HG03460 (cell line): ENCODE measurements at regions not wholly inside any gene's neighbourhood (a gene's known extent, or its start where the extent isn't known, plus 50 kb on each side); places are given as distances from the start of the nearest gene placed in this dataset.
A peak's percentile ranks its signal among the peaks of the same experiment; 100 is the strongest.
"Not testable (repeated sequence)": the region's sequence is repeated elsewhere in the genome, so short reads cannot be mapped to it uniquely, and the experiment has no call there.

Experiments used
- ATAC-seq: cut with Tn5 transposase; IDR thresholded peaks from one replicate; pipeline ENCODE4 v1.9.1; 2021; ENCODE audit not compliant: unreplicated experiment

GRCh38 chrX:117843749-117844148 lies 272.9 kb downstream of the KLHL13 start:
- ATAC-seq: no peak

DNA sequence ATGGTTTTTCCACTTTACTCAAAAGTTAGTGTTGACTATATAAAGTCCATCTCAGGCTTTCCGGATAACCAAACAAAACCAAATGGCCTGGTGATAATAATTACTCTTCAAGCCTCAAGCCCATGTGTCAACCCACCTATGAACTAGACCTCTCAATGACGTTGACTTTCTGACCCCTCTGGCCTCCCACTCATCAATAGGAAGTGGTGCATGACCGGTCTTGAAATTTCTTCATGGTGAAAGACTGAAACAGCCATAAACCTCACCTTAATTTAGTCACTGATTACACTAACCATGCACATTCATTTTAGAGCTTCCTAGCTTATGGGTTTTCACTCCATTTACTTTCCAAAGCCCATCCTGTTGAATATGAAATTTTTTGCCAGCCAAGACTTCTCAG lies 276.0 kb downstream of the KLHL13 start:
- no peak for ATAC-seq

GRCh38 chrX:117839544-117839943 lies 277.1 kb downstream of the KLHL13 start:
- ATAC-seq: no peak

GRCh38 chrX:117838581-117839331 lies 277.9 kb downstream of the KLHL13 start:
- ATAC-seq: no peak

DNA sequence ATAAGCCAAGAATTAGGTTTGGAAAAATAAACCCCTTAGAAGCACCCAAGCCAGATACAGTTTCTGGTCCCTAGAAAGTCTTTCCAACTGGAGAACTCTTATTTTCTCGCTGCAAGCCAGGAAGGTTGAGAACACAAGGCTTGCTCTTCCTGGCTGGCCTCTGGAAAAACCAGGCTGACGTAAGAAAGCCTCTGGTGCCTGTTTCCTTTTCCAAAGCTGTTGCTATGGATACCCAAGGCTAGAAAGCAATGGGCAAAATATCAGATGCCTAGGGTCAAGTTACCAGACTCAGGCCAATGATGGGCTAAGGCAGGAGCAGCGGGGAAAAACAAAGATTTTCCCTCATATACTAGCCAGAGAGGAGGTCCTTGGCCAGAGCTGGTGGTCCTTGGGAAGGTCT lies 281.6 kb downstream of the KLHL13 start:
- ATAC-seq: no peak

DNA sequence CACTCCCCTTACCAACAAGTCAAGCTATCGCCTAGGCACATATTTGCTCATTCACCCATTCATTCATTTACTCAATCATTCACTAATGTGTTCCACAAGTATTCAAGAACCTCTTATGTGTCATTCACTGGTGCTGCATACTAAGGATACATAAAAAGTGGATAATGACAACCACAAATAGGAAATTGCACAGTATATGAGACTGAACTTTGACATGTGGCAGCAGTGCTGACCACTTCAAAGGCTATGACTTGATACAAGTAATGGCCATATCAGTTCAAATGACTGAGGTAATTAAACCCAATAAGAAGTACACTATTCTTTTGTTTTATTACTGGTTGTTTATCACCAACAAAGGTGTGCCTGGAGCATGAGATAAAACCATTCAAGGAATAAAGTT lies 282.5 kb downstream of the KLHL13 start:
- ATAC-seq: no peak

DNA sequence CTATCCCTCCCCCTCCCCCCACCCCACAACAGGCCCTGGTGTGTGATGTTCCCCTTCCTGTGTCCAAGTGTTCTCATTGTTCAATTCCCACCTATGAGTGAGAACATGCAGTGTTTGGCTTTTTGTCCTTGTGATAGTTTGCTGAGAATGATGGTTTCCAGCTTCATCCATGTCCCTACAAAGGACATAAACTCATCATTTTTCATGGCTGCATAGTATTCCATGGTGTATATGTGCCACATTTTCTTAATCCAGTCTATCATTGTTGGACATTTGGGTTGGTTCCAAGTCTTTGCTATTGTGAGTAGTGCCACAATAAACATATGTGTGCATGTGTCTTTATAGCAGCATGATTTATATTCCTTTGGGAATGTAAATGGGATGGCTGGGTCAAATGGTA lies 295.1 kb downstream of the KLHL13 start:
- ATAC-seq: not testable (repeated sequence)

DNA sequence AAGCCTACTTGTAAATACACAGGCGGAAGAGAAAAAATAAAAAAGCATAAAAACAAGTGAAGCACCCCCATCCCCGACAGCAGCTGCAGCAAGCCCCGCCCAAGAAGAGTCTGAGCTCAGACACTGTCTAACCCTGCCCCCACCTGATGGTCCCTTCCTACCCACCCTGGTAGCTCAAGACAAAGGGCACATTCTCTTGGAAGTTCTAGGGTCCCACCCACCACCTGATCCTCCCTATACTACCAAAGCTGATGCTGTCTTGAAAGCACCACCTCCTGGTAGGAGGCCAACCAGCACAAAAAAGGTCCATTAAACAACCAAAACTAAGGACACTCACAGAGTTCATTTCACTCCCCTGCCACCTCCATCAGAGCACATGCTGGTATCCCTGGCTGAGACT lies 308.2 kb downstream of the KLHL13 start:
- no peak for ATAC-seq

- no peak for ATAC-seq
Observed at GRCh38 chrX:117803463-117803862, 313.1 kb downstream of the KLHL13 start.

- no peak for ATAC-seq
Observed at GRCh38 chrX:117788339-117788738, 328.3 kb downstream of the KLHL13 start.

DNA sequence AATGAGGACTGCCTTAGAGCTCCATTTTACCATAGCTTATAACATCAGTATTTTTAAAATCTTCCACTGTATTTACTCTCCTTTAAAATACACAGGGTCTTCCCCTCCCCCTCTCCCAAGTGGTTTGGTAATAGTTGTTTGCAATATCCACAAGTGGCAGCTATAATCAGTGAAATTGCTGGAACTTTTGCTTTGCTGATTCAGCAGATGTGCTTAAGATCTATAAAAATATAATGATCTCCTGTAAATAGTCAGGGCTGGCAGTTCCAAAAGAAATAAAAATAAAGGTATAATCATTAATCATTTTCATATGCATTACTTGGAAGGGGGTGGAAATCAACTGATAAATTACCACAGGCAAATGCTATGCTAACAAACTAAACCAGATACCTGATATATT lies 345.2 kb downstream of the KLHL13 start:
- ATAC-seq: no peak

- ATAC-seq: no peak
Observed at GRCh38 chrX:117768861-117769604, 347.6 kb downstream of the KLHL13 start.

- no peak for ATAC-seq
Observed at GRCh38 chrX:117765211-117765610, 351.4 kb downstream of the KLHL13 start.

- peak; percentile 76 for ATAC-seq
Observed at GRCh38 chrX:117752745-117753144, 363.9 kb downstream of the KLHL13 start.

DNA sequence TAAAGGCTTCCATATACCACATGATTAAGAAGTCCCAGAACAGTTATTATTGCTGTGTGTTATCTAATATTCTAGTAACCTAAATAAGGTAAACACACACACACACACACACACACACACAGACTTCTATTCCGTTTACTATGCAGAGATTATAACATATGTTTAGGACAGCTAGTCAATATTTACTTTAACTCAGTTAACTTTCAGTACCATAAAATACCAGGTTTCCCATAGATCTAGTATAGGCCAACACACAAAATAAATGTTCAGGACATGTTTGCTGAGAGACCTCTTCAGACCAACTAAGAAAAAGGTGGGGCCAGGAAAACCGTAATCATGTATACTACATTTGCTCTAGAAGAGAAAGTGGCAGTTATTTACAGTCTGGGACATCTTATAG lies 365.5 kb downstream of the KLHL13 start:
- ATAC-seq: no peak

DNA sequence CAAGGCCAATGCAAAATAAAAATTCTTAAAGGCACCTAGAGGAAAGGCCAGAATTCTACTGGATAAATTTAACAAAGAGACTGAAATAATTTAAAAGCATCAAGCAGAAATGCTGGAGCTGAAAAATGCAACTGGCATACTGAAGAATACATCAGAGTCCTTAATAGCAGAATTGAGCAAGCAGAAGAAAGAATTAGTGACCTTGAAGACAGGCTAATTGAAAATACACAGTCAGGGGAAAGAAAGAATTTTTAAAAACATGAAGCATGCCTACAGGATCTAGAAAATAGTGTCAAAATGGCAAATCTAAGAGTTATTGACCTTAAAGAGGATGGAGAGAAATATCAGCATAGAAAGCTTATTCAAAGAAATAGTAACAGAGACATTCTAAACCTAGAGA lies 371.7 kb downstream of the KLHL13 start:
- ATAC-seq: no peak

GRCh38 chrX:117743469-117744251 lies 372.9 kb downstream of the KLHL13 start:
- ATAC-seq: no peak

- ATAC-seq: no peak
Observed at GRCh38 chrX:117713411-117713810, 403.2 kb downstream of the KLHL13 start.

GRCh38 chrX:117711782-117712181 lies 404.8 kb downstream of the KLHL13 start:
- ATAC-seq: no peak

- no peak for ATAC-seq
Observed at GRCh38 chrX:117707948-117708743, 408.5 kb downstream of the KLHL13 start.

- ATAC-seq: no peak
Observed at GRCh38 chrX:117701050-117701449, 415.6 kb downstream of the KLHL13 start.
